GM13977 (cell line): ENCODE measurements at regions not wholly inside any gene's neighbourhood (a gene's known extent, or its start where the extent isn't known, plus 50 kb on each side); places are given as distances from the start of the nearest gene placed in this dataset.

ENCODE experiments used
- DNase-seq: peaks from one replicate; pipeline ENCODE4 v3.0.0; 2012; ENCODE audit warnings: low spot score
- in situ Hi-C: fragments of 300-500 bp; cut with MboI; formaldehyde crosslinking; loops from one replicate; pipeline ENCODE4 v1.12.0; 2022; ENCODE audit warnings: low sequenced_read_pairs, low pct_unique_long_range_greater_than_20kb, mixed read lengths, inconsistent platforms; ENCODE audit not compliant: unreplicated experiment
- TF ChIP-seq, protein P1 (sequence below): IDR thresholded peaks from 2 replicates; pipeline ENCODE4 v1.5.1; 2012; ENCODE audit warnings: mild to moderate bottlenecking, control low read depth; ENCODE audit not compliant: insufficient read depth; ENCODE audit errors: extremely low read depth, missing control alignments

DNA sequence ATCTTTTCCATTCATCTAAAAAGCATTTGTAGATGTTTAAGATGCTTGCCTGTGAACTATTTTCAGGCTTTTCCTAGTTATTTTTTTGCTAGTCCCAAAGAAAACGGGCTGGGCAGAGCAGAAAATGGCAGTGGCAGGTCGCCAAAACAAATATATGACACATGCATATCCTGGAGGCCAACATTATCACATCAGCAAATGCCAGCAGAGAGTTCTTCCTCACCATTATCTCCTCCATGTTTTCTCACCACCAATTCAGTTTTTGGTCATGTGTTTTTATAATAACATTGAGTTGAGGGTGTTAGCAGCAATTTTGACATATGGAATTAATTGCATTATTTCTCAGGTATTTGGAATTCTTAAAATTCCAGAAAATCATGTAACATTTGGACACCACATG, 97.9 kb upstream of the EOLA2 start:
- in situ Hi-C loops: no loop called here
- no peak for DNase-seq
- TF ChIP-seq, protein P1, sequence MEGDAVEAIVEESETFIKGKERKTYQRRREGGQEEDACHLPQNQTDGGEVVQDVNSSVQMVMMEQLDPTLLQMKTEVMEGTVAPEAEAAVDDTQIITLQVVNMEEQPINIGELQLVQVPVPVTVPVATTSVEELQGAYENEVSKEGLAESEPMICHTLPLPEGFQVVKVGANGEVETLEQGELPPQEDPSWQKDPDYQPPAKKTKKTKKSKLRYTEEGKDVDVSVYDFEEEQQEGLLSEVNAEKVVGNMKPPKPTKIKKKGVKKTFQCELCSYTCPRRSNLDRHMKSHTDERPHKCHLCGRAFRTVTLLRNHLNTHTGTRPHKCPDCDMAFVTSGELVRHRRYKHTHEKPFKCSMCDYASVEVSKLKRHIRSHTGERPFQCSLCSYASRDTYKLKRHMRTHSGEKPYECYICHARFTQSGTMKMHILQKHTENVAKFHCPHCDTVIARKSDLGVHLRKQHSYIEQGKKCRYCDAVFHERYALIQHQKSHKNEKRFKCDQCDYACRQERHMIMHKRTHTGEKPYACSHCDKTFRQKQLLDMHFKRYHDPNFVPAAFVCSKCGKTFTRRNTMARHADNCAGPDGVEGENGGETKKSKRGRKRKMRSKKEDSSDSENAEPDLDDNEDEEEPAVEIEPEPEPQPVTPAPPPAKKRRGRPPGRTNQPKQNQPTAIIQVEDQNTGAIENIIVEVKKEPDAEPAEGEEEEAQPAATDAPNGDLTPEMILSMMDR: no peak

DNA sequence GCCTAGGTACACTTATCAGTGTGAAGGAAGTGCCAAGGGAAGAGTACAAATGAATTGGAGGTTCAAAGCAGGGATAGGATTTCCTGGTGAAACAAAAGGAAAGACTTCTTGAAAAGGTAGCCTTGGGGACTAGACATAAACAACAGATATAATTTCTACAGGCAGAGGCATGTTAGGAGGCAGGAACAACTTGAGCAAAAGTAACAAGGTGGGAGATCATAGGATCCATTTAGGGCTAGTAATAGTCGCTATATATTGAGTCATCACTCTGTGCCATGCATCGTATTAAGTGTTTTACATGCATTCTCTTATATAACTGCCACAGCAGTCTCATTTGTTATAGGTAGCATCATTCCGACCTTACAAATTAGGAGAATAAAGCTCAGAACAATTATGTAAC, 98.3 kb upstream of the EOLA2 start:
- TF ChIP-seq, protein P1: no peak
- in situ Hi-C loops: no loop called here
- DNase-seq: no peak

DNA sequence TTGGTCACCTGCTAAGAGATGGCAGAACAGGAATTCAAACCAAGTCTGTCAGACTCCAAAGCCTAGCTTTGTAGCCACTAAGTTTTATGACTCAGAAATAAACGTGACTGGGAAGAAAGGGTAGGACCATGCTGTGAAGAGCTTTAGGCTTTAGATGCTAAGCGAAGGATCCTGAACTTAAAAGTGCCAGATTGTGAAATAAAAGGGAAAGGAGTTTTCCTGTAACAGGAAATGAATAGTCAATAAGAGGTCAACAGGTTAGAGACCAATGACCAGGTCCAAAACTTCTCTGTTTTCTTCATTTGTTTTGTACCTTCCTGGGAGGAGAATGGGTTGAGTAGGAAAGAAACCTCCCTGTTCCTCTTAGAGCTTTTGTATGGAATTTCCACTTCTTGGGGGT, 98.8 kb upstream of the EOLA2 start:
- no peak for DNase-seq
- TF ChIP-seq, protein P1: no peak
- in situ Hi-C loops: no loop called here

DNA sequence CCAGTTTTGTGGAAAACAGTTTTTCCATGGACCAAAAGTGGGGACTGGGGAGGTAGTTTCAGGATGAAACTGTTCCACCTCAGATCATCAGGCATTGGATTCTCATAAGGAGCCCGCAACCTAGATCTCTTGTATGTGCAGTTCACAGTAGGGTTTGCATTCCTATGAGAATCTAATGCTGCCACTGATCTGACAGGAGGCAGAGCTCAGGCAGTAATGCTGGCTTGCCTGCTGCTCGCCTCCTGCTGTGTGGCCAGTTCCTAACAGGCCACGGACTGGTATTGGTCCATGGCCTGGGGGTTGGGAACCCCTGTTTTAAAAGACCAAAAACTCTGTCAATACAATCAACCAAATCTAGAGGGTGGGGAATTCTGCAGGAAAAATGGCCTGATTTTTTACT, 100.0 kb upstream of the EOLA2 start:
- DNase-seq: no peak
- in situ Hi-C loops: no loop called here
- TF ChIP-seq, protein P1: no peak

DNA sequence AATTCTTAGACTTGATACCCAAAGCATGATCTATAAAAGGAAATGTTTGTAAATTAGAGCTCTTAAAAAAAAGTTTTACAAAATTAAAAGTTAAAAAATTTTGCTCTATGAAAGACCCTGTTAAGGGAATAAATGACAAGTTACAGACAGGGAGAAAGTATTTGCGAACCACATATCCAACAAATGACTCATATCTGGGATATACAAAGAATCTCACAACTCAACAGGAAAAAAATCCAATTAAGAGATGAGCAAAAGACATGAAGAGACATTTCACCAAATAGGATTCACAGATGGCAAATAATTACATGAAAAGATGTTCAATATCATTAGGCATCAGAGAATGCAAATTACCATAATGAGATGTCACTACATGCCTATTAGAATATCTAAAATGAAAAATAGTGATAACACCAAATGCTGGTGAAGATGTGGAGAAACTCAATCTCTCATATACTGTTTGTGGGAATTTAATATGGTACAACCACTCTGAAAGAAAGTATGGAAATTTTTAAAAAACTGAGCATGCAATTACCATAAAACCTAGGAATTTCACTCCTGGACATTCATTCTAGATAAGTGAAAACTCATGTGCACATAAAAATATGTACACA, 100.8 kb upstream of the EOLA2 start:
- in situ Hi-C loops: no loop called here
- TF ChIP-seq, protein P1: no peak
- DNase-seq: no peak

DNA sequence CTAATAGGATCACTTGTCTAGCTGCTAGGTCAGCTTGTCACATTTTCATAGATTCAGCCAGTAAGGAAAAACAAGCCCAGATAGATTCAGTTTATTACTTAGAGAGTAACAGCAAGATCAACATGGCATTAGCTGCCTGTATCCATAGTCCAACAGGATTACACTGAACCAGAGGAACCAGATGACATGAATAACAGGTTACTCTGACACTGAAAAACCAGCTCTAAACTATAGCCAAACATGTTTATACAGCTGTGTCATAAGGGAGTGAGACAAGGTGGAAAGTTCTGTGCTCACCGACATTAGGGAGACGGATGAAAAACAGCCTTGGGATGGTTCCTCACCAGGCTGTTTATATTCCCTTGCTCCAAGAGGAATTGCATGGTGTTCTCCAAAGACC, 102.9 kb upstream of the EOLA2 start:
- in situ Hi-C loops: no loop called here
- no peak for DNase-seq
- TF ChIP-seq, protein P1: no peak

DNA sequence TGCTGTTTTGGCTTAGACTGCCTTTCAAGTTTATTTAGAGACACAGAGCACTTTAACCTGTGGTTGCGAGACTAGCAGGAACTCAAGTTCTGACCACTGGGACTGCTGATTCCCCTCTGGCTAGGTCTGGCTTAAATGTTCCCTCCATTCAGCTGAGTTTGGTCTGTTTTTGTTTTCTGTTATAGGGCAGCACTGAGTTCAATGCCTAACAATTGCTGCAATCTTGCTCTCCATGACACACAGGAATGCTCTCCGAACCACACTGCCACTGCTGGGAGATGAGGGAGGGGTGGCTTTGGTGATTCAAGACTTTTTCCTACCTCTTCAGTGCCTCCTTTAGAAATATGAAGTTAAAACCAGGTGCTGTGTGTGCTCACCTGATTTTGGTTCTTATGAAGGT, 106.3 kb upstream of the EOLA2 start:
- in situ Hi-C loops: no loop called here
- no peak for DNase-seq
- TF ChIP-seq, protein P1: no peak
